ENCODE measurements at regions not wholly inside any gene's neighbourhood (a gene's known extent, or its start where the extent isn't known, plus 50 kb on each side); places are given as distances from the start of the nearest gene placed in this dataset.

- no peak overlapping the region for H3K4me2 ChIP-seq (ENCODE audit: insufficient read depth, insufficient read length, low read length)
- no peak overlapping the region for H2AK5ac ChIP-seq (ENCODE audit: insufficient read length, low read length)
Observed at GRCh38 chrX:146409528-146409927, 400.0 kb upstream of the CXorf51B start.

More at GRCh38 chrX:146409528-146409927, 400.0 kb upstream of the CXorf51B start:
- Mint-ChIP-seq H3K36me3 (ENCODE audit: insufficient read depth in 1 of 3, low read depth in 3 of 3) (peaks cover 0 to 3% (median 2%) of the 10 kb centered on the region in 3 experiments; a peak in 3 of 7 replicates), H3K27ac (no peak overlapping the region), H3K4me1 (no peaks in the 10 kb centered on the region), H3K9me3 (peaks cover 53 to 62% of the 10 kb centered on the region in 2 experiments), H3K27me3 (ENCODE audit: low read depth) (no peaks in the 10 kb centered on the region), H3K4me3 (no peak overlapping the region)
- Histone ChIP-seq H3K14ac (ENCODE audit: insufficient read depth, low read length) (no peak overlapping the region), H3K27ac (ENCODE audit: insufficient read length, low read depth, low read length) (no peak overlapping the region), H3K9me3 (ENCODE audit: control insufficient read depth, low read depth, low read length) (peaks cover 6% of the 10 kb centered on the region), H2AFZ (ENCODE audit: low read length) (no peak overlapping the region), H3K79me2 (ENCODE audit: insufficient read depth, low read length) (no peaks in the 10 kb centered on the region), H2BK5ac (ENCODE audit: insufficient read length, low read length) (no peak overlapping the region), H4K91ac (ENCODE audit: insufficient read length, low read depth, low read length) (no peak overlapping the region), H3K23ac (ENCODE audit: insufficient read length, low read depth, low read length) (no peak overlapping the region), H4K5ac (ENCODE audit: insufficient read length, low read depth, low read length) (no peak overlapping the region), H2BK15ac (ENCODE audit: low read depth, low read length) (no peak overlapping the region), H3K9ac (ENCODE audit: extremely low read depth, insufficient read length, low read length) (no peak overlapping the region), H3K4me1 (ENCODE audit: insufficient read depth, low read length) (no peaks in the 10 kb centered on the region), H3K56ac (ENCODE audit: insufficient read length, low read depth, low read length) (no peak overlapping the region), H3K27me3 (ENCODE audit: insufficient read depth, low read length) (no peaks in the 10 kb centered on the region), H3K18ac (ENCODE audit: insufficient read length, low read depth, low read length) (no peak overlapping the region), H2BK20ac (ENCODE audit: low read depth, low read length, poor library complexity, severe bottlenecking) (no peak overlapping the region), H3K23me2 (ENCODE audit: insufficient read length, low read depth, low read length, poor library complexity, severe bottlenecking) (no peaks in the 10 kb centered on the region), H3T11ph (ENCODE audit: low read length) (no peak overlapping the region), H3K4ac (ENCODE audit: low read depth, low read length) (no peak overlapping the region), H2BK12ac (ENCODE audit: insufficient read length, low read depth, low read length) (no peak overlapping the region), H2BK120ac (ENCODE audit: low read depth, low read length, poor library complexity, severe bottlenecking) (no peak overlapping the region), H3K79me1 (ENCODE audit: insufficient read depth, low read depth, low read length, poor library complexity, severe bottlenecking) (no peaks in the 10 kb centered on the region), H4K20me1 (ENCODE audit: control insufficient read depth, insufficient read depth, insufficient read length) (no peaks in the 10 kb centered on the region), H4K8ac (replicated peaks; ENCODE audit: insufficient read length, low read depth, low read length) (no peak overlapping the region)
- WGBS (ENCODE audit: extremely low coverage, insufficient read length, low lambda C conversion rate), result no CpG with 5 or more reads among the region's 2 CpGs
- no peak for TF ChIP-seq CTCF (conservative IDR thresholded peaks at IDR 0.05)
- DNase-seq, result no peak
